GM23338 (cell line): ENCODE measurements at regions not wholly inside any gene's neighbourhood (a gene's known extent, or its start where the extent isn't known, plus 50 kb on each side); places are given as distances from the start of the nearest gene placed in this dataset.

Experiments used
- ATAC-seq: fragments of 200-7000 bp; cut with Tn5 transposase; 3 replicates; pipeline ENCODE4 v1.9.1; 2020
- DNase-seq: peaks from one replicate; pipeline ENCODE4 v3.0.0-alpha.2; 2015; ENCODE audit warnings: low spot score
- H2AFZ ChIP-seq: fragments of 200-600 bp; sonication (generic); 2 replicates; pipeline ENCODE4 v1.8.0; 2016; ENCODE audit warnings: antibody characterized with exemption, mild to moderate bottlenecking, moderate library complexity
- H3F3A ChIP-seq: fragments of 200-600 bp; sonication (generic); replicated peaks from 2 replicates; pipeline ENCODE4 v1.8.0; 2017; ENCODE audit warnings: antibody characterized with exemption, mixed run types, low read depth
- H3K27ac ChIP-seq: fragments of 200-600 bp; sonication (generic); 2 replicates; pipeline ENCODE4 v1.6.1; 2016; ENCODE audit warnings: low read depth
- H3K27me3 ChIP-seq: fragments of 200-600 bp; sonication (generic); 2 replicates; pipeline ENCODE4 v1.8.0; 2016; ENCODE audit warnings: mild to moderate bottlenecking, mixed run types, moderate library complexity; ENCODE audit not compliant: insufficient read depth
- H3K36me3 ChIP-seq: fragments of 200-600 bp; sonication (generic); 2 replicates; pipeline ENCODE4 v1.8.0; 2016; ENCODE audit warnings: mild to moderate bottlenecking; ENCODE audit not compliant: insufficient read depth
- H3K4me1 ChIP-seq: fragments of 200-600 bp; sonication (generic); 2 replicates; pipeline ENCODE4 v1.8.0; 2016; ENCODE audit warnings: mild to moderate bottlenecking, moderate library complexity; ENCODE audit not compliant: insufficient read depth
- H3K4me2 ChIP-seq: fragments of 200-600 bp; sonication (generic); 2 replicates; pipeline ENCODE4 v1.7.1; 2017; ENCODE audit warnings: mixed run types
- H3K4me3 ChIP-seq: fragments of 200-600 bp; sonication (generic); 2 replicates; pipeline ENCODE4 v1.6.1; 2016; ENCODE audit warnings: mixed run types
- H3K79me2 ChIP-seq: fragments of 200-600 bp; sonication (generic); replicated peaks from 2 replicates; pipeline ENCODE4 v1.8.0; 2017; ENCODE audit warnings: mild to moderate bottlenecking; ENCODE audit not compliant: insufficient read depth
- H3K9me2 ChIP-seq: fragments of 200-600 bp; sonication (generic); 2 replicates; pipeline ENCODE4 v1.8.0; 2017; ENCODE audit not compliant: insufficient read depth
- H4K20me1 ChIP-seq: fragments of 200-600 bp; sonication (generic); replicated peaks from 2 replicates; pipeline ENCODE4 v1.8.0; 2017; ENCODE audit warnings: mild to moderate bottlenecking; ENCODE audit not compliant: insufficient read depth
- H3K27ac Mint-ChIP-seq: 2 replicates; pipeline ENCODE4 v1.8.0; 2020; ENCODE audit warnings: inconsistent platforms, mild to moderate bottlenecking, moderate library complexity, mixed read lengths
- H3K27me3 Mint-ChIP-seq: 3 replicates; pipeline ENCODE4 v1.8.0; 2022; ENCODE audit warnings: low read depth, mild to moderate bottlenecking, moderate library complexity, mixed read lengths, inconsistent platforms; ENCODE audit not compliant: insufficient read depth, poor library complexity
- H3K36me3 Mint-ChIP-seq: 3 replicates; pipeline ENCODE4 v1.8.0; 2021; ENCODE audit warnings: low read depth, mild to moderate bottlenecking, inconsistent platforms, moderate library complexity, mixed read lengths
- H3K4me1 Mint-ChIP-seq: 3 replicates; pipeline ENCODE4 v1.8.0; 2020; ENCODE audit warnings: mild to moderate bottlenecking, inconsistent platforms, mixed read lengths
- H3K4me3 Mint-ChIP-seq: 3 replicates; pipeline ENCODE4 v1.8.0; 2021; ENCODE audit warnings: moderate library complexity, mild to moderate bottlenecking, inconsistent platforms, mixed read lengths
- H3K9me3 Mint-ChIP-seq: 3 replicates; pipeline ENCODE4 v1.8.0; 2020; ENCODE audit warnings: moderate library complexity, mild to moderate bottlenecking, inconsistent platforms, mixed read lengths
- CREB1 ChIP-seq: fragments of 250-450 bp; sonication (Bioruptor Pico); IDR thresholded peaks from 2 replicates; pipeline ENCODE4 v1.5.0; 2020; ENCODE audit warnings: low read depth, mild to moderate bottlenecking, moderate library complexity
- CTCF ChIP-seq, 2 experiments: fragments of 200-600 bp in 1 of 2; sonication (generic) in 1 of 2; conservative IDR thresholded peaks; 2 replicates each; pipeline versions ENCODE4 v1.5.1 to v1.6.1; 2016 to 2017; ENCODE audit warnings: antibody characterized with exemption in 2 of 2, low read depth in 2 of 2, mild to moderate bottlenecking in 2 of 2, moderate library complexity in 1 of 2
- ETS1 ChIP-seq: IDR thresholded peaks from 2 replicates; pipeline ENCODE4 v1.6.1; 2016; ENCODE audit warnings: antibody characterized with exemption
- EZH2phosphoT487 ChIP-seq: fragments of 200-600 bp; sonication (generic); IDR thresholded peaks from one replicate; pipeline ENCODE4 v1.8.1; 2018; ENCODE audit warnings: antibody characterized with exemption; ENCODE audit not compliant: unreplicated experiment
- JUNB ChIP-seq: IDR thresholded peaks from one replicate; pipeline ENCODE4 v1.6.1; 2016; ENCODE audit warnings: antibody characterized with exemption; ENCODE audit not compliant: unreplicated experiment
- POLR2AphosphoS5 ChIP-seq: IDR thresholded peaks from 2 replicates; pipeline ENCODE4 v1.6.1; 2016; ENCODE audit warnings: antibody characterized with exemption, low read depth
- ZNF331 ChIP-seq: fragments of 250-450 bp; sonication (Bioruptor Pico); IDR thresholded peaks from 2 replicates; pipeline ENCODE4 v1.5.0; 2020; ENCODE audit warnings: low read depth, mild to moderate bottlenecking, moderate library complexity
- TF ChIP-seq, protein P1 (sequence below): fragments of 250-450 bp; sonication (Bioruptor Pico); IDR thresholded peaks from 2 replicates; pipeline ENCODE4 v1.5.0; 2020; ENCODE audit warnings: mild to moderate bottlenecking, moderate library complexity

DNA sequence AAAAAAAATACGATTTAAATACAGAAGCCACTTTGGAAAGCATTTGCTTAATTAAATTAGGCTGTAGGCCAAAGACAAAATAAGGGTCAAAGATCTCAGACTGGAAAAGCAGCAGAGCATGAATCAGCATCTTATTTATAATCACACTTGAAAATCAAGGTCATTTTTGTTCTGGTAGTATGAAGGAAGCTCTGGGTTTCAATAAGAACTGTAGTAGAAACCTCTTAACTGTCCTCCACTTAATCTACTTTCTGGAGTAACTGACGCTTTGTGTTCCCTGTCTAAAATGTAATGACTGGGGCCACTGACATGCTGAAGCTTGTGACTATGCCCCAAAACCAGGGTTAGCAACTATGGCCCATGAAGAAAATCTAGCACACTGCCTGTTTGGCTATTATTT is 450.7 kb upstream of the ZP4 start:
- ATAC-seq: no peak
- no peaks in the 10 kb centered on the region for H3K4me1 ChIP-seq
- no peak overlapping the region for H3K27ac Mint-ChIP-seq

GRCh38 chr1:238340989-238341388 is 450.3 kb upstream of the ZP4 start:
- Histone ChIP-seq H3K4me3 (no peak overlapping the region), H3K27ac (no peak overlapping the region), H2AFZ (no peak overlapping the region), H3F3A (no peaks in the 10 kb centered on the region), H3K4me2 (no peak overlapping the region), H4K20me1 (no peaks in the 10 kb centered on the region), H3K27me3 (no peaks in the 10 kb centered on the region), H3K9me2 (peaks cover 3% of the 10 kb centered on the region; the same call in 1 of the 2 replicates), H3K36me3 (no peaks in the 10 kb centered on the region), H3K79me2 (no peaks in the 10 kb centered on the region), H3K4me1 (no peaks in the 10 kb centered on the region)
- Mint-ChIP-seq H3K27ac (no peak overlapping the region), H3K4me1 (no peaks in the 10 kb centered on the region), H3K4me3 (no peak overlapping the region), H3K27me3 (peaks cover 2% of the 10 kb centered on the region), H3K36me3 (0 out of 3 replicates have a peak, but pooled peaks cover 4% of the 10 kb centered on the region), H3K9me3 (peaks cover 6% of the 10 kb centered on the region; the same call in 2 of the 3 replicates)
- ATAC-seq (no peak), DNase-seq (no peak)
- TF ChIP-seq ETS1 (no peak), EZH2phosphoT487 (no peak), POLR2AphosphoS5 (no peak), ZNF331 (CRISPR knock-in tag) (no peak), CREB1 (CRISPR knock-in tag) (no peak), CTCF (conservative IDR thresholded peaks at IDR 0.05; ENCODE audit: low read depth in 2 of 2) (no peak)
- TF ChIP-seq, protein P1, sequence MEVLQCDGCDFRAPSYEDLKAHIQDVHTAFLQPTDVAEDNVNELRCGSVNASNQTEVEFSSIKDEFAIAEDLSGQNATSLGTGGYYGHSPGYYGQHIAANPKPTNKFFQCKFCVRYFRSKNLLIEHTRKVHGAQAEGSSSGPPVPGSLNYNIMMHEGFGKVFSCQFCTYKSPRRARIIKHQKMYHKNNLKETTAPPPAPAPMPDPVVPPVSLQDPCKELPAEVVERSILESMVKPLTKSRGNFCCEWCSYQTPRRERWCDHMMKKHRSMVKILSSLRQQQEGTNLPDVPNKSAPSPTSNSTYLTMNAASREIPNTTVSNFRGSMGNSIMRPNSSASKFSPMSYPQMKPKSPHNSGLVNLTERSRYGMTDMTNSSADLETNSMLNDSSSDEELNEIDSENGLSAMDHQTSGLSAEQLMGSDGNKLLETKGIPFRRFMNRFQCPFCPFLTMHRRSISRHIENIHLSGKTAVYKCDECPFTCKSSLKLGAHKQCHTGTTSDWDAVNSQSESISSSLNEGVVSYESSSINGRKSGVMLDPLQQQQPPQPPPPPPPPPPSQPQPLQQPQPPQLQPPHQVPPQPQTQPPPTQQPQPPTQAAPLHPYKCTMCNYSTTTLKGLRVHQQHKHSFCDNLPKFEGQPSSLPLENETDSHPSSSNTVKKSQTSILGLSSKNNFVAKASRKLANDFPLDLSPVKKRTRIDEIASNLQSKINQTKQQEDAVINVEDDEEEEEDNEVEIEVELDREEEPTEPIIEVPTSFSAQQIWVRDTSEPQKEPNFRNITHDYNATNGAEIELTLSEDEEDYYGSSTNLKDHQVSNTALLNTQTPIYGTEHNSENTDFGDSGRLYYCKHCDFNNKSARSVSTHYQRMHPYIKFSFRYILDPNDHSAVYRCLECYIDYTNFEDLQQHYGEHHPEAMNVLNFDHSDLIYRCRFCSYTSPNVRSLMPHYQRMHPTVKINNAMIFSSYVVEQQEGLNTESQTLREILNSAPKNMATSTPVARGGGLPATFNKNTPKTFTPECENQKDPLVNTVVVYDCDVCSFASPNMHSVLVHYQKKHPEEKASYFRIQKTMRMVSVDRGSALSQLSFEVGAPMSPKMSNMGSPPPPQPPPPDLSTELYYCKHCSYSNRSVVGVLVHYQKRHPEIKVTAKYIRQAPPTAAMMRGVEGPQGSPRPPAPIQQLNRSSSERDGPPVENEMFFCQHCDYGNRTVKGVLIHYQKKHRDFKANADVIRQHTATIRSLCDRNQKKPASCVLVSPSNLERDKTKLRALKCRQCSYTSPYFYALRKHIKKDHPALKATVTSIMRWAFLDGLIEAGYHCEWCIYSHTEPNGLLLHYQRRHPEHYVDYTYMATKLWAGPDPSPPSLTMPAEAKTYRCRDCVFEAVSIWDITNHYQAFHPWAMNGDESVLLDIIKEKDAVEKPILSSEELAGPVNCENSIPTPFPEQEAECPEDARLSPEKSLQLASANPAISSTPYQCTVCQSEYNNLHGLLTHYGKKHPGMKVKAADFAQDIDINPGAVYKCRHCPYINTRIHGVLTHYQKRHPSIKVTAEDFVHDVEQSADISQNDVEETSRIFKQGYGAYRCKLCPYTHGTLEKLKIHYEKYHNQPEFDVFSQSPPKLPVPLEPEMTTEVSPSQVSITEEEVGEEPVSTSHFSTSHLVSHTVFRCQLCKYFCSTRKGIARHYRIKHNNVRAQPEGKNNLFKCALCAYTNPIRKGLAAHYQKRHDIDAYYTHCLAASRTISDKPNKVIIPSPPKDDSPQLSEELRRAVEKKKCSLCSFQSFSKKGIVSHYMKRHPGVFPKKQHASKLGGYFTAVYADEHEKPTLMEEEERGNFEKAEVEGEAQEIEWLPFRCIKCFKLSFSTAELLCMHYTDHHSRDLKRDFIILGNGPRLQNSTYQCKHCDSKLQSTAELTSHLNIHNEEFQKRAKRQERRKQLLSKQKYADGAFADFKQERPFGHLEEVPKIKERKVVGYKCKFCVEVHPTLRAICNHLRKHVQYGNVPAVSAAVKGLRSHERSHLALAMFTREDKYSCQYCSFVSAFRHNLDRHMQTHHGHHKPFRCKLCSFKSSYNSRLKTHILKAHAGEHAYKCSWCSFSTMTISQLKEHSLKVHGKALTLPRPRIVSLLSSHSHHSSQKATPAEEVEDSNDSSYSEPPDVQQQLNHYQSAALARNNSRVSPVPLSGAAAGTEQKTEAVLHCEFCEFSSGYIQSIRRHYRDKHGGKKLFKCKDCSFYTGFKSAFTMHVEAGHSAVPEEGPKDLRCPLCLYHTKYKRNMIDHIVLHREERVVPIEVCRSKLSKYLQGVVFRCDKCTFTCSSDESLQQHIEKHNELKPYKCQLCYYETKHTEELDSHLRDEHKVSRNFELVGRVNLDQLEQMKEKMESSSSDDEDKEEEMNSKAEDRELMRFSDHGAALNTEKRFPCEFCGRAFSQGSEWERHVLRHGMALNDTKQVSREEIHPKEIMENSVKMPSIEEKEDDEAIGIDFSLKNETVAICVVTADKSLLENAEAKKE (CRISPR knock-in tag): no peak

More for the DNA sequence above, 450.7 kb upstream of the ZP4 start:
- Histone ChIP-seq H4K20me1 (no peaks in the 10 kb centered on the region), H3K4me2 (no peak overlapping the region), H3K4me3 (no peak overlapping the region), H3K36me3 (no peaks in the 10 kb centered on the region), H2AFZ (no peak overlapping the region), H3K27me3 (no peaks in the 10 kb centered on the region), H3F3A (no peaks in the 10 kb centered on the region), H3K27ac (no peak overlapping the region), H3K79me2 (no peaks in the 10 kb centered on the region), H3K9me2 (peaks cover 3% of the 10 kb centered on the region; the same call in 1 of the 2 replicates)
- no peaks in the 10 kb centered on the region for H3K27me3 Mint-ChIP-seq
- H3K4me3 Mint-ChIP-seq: no peak overlapping the region
- no peaks in the 10 kb centered on the region for H3K4me1 Mint-ChIP-seq
- DNase-seq: no peak
- peaks cover 2% of the 10 kb centered on the region; the same call in 1 of the 3 replicates for H3K36me3 Mint-ChIP-seq
- TF ChIP-seq EZH2phosphoT487 (no peak), JUNB (no peak), POLR2AphosphoS5 (no peak)
- H3K9me3 Mint-ChIP-seq: peaks cover 6% of the 10 kb centered on the region; the same call in 2 of the 3 replicates
